Heart right ventricle (tissue), 16 donors: ENCODE measurements at regions not wholly inside any gene's neighbourhood (a gene's known extent, or its start where the extent isn't known, plus 50 kb on each side); places are given as distances from the start of the nearest gene placed in this dataset.

Experiments
- ATAC-seq, 8 donors: fragments of 200-7000 bp; cut with Tn5 transposase; one replicate each; pipeline ENCODE4 v1.9.1; 2020; ENCODE audit warnings: mild to moderate bottlenecking in 8 of 8, moderate library complexity in 8 of 8, moderate number of reproducible peaks in 1 of 8
- DNase-seq, 2 donors: peaks; one replicate each; pipeline ENCODE4 v3.0.0-alpha.2; 2020
- H3K27ac ChIP-seq, 10 donors: fragments of 200-600 bp; sonication (generic) in 2 of 10; one replicate each; pipeline versions ENCODE4 v1.5.0 to v1.8.0; 2020 to 2022; ENCODE audit warnings: mild to moderate bottlenecking in 3 of 10
- H3K27me3 ChIP-seq, 7 donors: fragments of 200-600 bp; one replicate each; pipeline ENCODE4 v1.8.0; 2021 to 2022; ENCODE audit warnings: mild to moderate bottlenecking in 2 of 7
- H3K36me3 ChIP-seq, 9 donors: fragments of 200-600 bp; sonication (generic) in 1 of 9; one replicate each; pipeline versions ENCODE4 v1.5.0 to v1.8.0; 2020 to 2022; ENCODE audit warnings: mild to moderate bottlenecking in 2 of 9
- H3K4me1 ChIP-seq, 9 donors: fragments of 200-600 bp; sonication (generic) in 1 of 9; one replicate each; pipeline versions ENCODE4 v1.5.0 to v1.8.0; 2020 to 2022; ENCODE audit warnings: mild to moderate bottlenecking in 4 of 9
- H3K4me3 ChIP-seq, 10 donors: fragments of 200-600 bp; sonication (generic) in 2 of 10; one replicate each; pipeline versions ENCODE4 v1.5.0 to v1.8.0; 2020 to 2022; ENCODE audit warnings: mild to moderate bottlenecking in 7 of 10, moderate library complexity in 2 of 10
- H3K9me3 ChIP-seq, 11 donors: fragments of 200-600 bp in 10 of 11; sonication (generic) in 2 of 11; one replicate each; pipeline versions ENCODE4 v1.5.0 to v1.8.0; 2013 to 2022; ENCODE audit warnings: mild to moderate bottlenecking in 2 of 11, control low read depth in 1 of 11, moderate library complexity in 1 of 11
- WGBS, 2 donors: extraction: QIAGEN DNeasy Blood & Tissue Kit; methylation state at CpG; one replicate each; pipeline ENCODE4 v1.1.7; 2013; ENCODE audit warnings: inconsistent platforms in 1 of 2; 5-methylcytosine and 5-hydroxymethylcytosine counted together
- intact Hi-C, 10 donors: fragments of 100-400 bp; cut with DNase I; formaldehyde crosslinking; loops; one replicate each; pipeline versions ENCODE4 v1.11.1 to v1.14.2; 2022
- TF ChIP-seq, protein P1 (sequence below), 9 donors: fragments of 200-600 bp; sonication (generic) in 2 of 9; IDR thresholded peaks; one replicate each; pipeline versions ENCODE4 v1.5.0 to v1.8.0; 2021 to 2022; ENCODE audit warnings: antibody characterized with exemption in 9 of 9, mild to moderate bottlenecking in 5 of 9, moderate library complexity in 1 of 9
- donor health status: Arrhythmogenic right ventricular cardiomyopathy.
- donor health status: ischemic (EF 13 %, LVEDD 7.1; RV severe dilation, severe dysfunction).
- donor health status: healthy with polysubstance abuse.
- donor health status: DM: no; HTN: yes; CAD: no.
- donor health status: DM: no; HTN: no; CAD: no.
- donor health status: ischemic (EF 25% LVEDD 6.9; RV normal size, moderate dysfunction).
- donor health status: ischemic (EF 25% LVEDD 5.7; RV mildly dilated, moderate dysfunction).
- donor health status: healthy.
- donor health status: DM: yes; HTN: yes; CAD: no.
- donor health status: Ischemic cardiomyopathy.
- donor health status: ischemic (EF 35%, LVEDD 5.7; RV mildly dilated, moderate dysfunction).
- donor health status: nonischemic (EF 11% LVEDD 7.7; RV severe dilation, severe dysfunction).
- donor health status: DM: yes; HTN: yes; CAD: no.
- donor health status: PGD.
- donor health status: ischemic (EF 29% LVEDD 5.4; RV normal size, mild dysfunction).
- donor health status: nonischemic (EF 23%, LVEDD 6.1; RV moderate dilation, normal function).

DNA sequence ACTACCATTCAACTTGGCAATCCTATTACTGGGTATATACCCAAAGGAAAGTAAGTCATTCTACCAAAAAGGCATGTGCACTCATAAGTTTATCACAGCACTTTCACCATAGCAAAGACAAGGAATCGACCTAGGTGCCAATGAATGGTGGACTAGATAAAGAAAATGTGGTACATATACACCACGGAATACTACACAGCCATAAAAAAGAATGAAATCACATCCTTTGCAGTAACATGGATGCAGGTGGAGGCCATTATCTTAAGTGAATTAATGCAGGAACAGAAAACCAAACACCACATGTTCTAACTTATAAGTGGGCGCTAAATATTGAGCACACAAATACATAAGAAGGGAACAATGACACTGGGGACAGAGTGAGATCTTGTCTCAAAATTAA is 65.8 kb upstream of the SUB1 start:
- WGBS, 2 donors, result 87 to 91% methylated on average over 3 of the region's 3 CpGs
- TF ChIP-seq, protein P1, sequence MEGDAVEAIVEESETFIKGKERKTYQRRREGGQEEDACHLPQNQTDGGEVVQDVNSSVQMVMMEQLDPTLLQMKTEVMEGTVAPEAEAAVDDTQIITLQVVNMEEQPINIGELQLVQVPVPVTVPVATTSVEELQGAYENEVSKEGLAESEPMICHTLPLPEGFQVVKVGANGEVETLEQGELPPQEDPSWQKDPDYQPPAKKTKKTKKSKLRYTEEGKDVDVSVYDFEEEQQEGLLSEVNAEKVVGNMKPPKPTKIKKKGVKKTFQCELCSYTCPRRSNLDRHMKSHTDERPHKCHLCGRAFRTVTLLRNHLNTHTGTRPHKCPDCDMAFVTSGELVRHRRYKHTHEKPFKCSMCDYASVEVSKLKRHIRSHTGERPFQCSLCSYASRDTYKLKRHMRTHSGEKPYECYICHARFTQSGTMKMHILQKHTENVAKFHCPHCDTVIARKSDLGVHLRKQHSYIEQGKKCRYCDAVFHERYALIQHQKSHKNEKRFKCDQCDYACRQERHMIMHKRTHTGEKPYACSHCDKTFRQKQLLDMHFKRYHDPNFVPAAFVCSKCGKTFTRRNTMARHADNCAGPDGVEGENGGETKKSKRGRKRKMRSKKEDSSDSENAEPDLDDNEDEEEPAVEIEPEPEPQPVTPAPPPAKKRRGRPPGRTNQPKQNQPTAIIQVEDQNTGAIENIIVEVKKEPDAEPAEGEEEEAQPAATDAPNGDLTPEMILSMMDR (IDR thresholded peaks at IDR 0.05), result no peak
- intact Hi-C loops, result no loop called here
- no peak for DNase-seq
- ATAC-seq, result no peak
- Histone ChIP-seq H3K4me1 (peaks cover 0 to 22% (median 0%) of the 10 kb centered on the region in 9 donors), H3K27me3 (peaks cover 0 to 3% (median 0%) of the 10 kb centered on the region in 7 donors), H3K9me3 (no peaks in the 10 kb centered on the region), H3K36me3 (no peaks in the 10 kb centered on the region), H3K4me3 (no peak overlapping the region), H3K27ac (no peak overlapping the region)

DNA sequence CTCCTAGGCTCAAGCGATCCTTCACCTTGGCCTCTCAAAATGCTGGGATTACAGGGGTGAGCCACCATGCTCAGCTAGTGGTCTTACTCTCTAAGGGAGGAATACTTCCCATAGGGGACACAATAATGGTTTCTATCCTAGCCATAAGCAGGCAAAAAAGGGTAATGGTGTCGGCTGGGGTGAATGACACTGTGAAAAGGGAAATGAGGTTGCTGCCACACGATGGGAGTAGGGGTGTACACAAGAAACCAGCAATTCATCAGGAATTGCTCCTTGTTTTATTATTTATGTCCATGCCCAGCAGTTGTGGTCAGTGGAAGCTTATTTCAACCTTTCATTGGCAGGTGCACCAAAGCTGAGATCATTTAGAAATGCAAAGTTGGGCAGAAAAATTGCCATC is 70.3 kb upstream of the ZFR start:
- Histone ChIP-seq H3K4me1 (no peaks in the 10 kb centered on the region), H3K36me3 (no peaks in the 10 kb centered on the region), H3K4me3 (no peak overlapping the region), H3K27ac (no peak overlapping the region), H3K27me3 (no peaks in the 10 kb centered on the region), H3K9me3 (no peaks in the 10 kb centered on the region)
- TF ChIP-seq, protein P1 (IDR thresholded peaks at IDR 0.05), result no peak
- no peak for ATAC-seq
- intact Hi-C loops, result no loop called here
- DNase-seq, result no peak
- WGBS, 2 donors, result 55 to 59% methylated on average over 3 of the region's 3 CpGs

DNA sequence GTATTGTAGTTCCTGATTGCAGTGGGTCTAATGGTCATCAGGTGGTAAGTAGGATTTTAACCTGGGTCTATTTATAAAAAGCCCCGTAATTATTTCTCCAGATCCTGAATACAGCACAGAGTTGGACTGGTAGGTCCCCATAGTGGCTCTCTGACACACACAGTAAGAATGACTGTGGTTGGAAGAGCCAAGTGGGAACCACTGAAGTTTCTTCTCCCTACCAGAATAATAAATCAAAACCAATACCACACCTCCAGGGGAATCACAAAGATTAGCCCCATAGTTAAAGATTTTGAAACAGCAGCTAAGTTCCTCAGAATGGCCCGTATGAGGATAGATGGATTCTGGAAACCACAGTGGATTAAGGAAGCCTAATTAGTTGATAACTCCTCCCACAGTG is 68.4 kb upstream of the ZFR start:
- TF ChIP-seq, protein P1 (IDR thresholded peaks at IDR 0.05), result no peak
- no peak for DNase-seq
- WGBS, 2 donors, result 84 to 90% methylated on average over 2 of the region's 2 CpGs
- Histone ChIP-seq H3K4me3 (no peak overlapping the region), H3K27ac (no peak overlapping the region), H3K27me3 (no peaks in the 10 kb centered on the region), H3K36me3 (no peaks in the 10 kb centered on the region), H3K9me3 (no peaks in the 10 kb centered on the region), H3K4me1 (peaks cover 0 to 19% (median 0%) of the 10 kb centered on the region in 9 donors)
- intact Hi-C loops, result no loop called here
- no peak for ATAC-seq

DNA sequence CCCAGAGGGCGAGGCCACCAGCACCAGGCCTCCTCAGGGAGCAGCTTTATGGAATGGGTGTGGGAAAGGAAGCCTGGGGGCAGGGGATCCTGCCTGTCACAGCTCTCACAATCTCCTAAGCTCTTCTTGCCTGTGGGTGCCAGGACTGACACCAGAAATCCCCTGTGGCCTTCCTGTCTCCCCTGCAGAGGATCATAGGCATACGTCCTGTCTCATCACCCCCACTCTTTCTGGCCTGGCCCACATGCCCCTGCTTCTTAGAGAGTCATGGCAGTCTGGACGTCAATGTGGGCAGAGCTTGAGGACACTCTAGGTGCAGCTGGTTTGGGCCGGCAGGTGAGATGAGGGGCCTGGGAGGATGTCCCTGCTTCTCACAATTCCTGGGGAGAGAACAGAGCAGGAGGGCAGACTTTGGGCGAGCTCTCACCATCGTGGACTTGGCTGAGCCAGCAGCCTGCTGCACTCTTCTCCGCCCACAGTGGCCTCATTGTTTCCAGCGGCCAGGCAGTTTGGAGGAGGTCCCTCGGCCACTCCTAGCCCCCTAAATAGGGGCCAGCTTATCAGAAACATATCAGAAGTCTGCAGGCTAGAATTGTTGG is 67.3 kb upstream of the ZFR start:
- no peaks in the 10 kb centered on the region for H3K27me3 ChIP-seq
- 77 to 79% methylated on average over 9 of the region's 9 CpGs for WGBS, 2 donors
- H3K4me3 ChIP-seq, result no peak overlapping the region
- DNase-seq (no peak), ATAC-seq (no peak)
- H3K36me3 ChIP-seq, result no peaks in the 10 kb centered on the region
- no peak overlapping the region for H3K27ac ChIP-seq
- intact Hi-C loops, result no loop called here
- TF ChIP-seq, protein P1 (IDR thresholded peaks at IDR 0.05), result no peak
- no peaks in the 10 kb centered on the region for H3K9me3 ChIP-seq
- peaks cover 0 to 27% (median 0%) of the 10 kb centered on the region in 9 donors for H3K4me1 ChIP-seq
